ENCODE measurements at regions not wholly inside any gene's neighbourhood (a gene's known extent, or its start where the extent isn't known, plus 50 kb on each side); places are given as distances from the start of the nearest gene placed in this dataset.

GRCh38 chr4:36961420-36961819 lies 283.1 kb upstream of the NWD2 start:
- TF ChIP-seq, protein P1, sequence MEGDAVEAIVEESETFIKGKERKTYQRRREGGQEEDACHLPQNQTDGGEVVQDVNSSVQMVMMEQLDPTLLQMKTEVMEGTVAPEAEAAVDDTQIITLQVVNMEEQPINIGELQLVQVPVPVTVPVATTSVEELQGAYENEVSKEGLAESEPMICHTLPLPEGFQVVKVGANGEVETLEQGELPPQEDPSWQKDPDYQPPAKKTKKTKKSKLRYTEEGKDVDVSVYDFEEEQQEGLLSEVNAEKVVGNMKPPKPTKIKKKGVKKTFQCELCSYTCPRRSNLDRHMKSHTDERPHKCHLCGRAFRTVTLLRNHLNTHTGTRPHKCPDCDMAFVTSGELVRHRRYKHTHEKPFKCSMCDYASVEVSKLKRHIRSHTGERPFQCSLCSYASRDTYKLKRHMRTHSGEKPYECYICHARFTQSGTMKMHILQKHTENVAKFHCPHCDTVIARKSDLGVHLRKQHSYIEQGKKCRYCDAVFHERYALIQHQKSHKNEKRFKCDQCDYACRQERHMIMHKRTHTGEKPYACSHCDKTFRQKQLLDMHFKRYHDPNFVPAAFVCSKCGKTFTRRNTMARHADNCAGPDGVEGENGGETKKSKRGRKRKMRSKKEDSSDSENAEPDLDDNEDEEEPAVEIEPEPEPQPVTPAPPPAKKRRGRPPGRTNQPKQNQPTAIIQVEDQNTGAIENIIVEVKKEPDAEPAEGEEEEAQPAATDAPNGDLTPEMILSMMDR (IDR thresholded peaks at IDR 0.05), result no peak
- no peak for TF ChIP-seq POLR2A (IDR thresholded peaks at IDR 0.05)
